Astrocyte (in vitro differentiated cells and primary cell): ENCODE measurements at regions not wholly inside any gene's neighbourhood (a gene's known extent, or its start where the extent isn't known, plus 50 kb on each side); places are given as distances from the start of the nearest gene placed in this dataset.

Source experiments
- CTCF ChIP-seq: IDR thresholded peaks from 2 replicates; pipeline ENCODE4 v1.5.1; 2011; ENCODE audit warnings: low read depth, mild to moderate bottlenecking, inconsistent platforms, low read length, moderate library complexity; ENCODE audit not compliant: insufficient read depth
- EZH2 ChIP-seq: IDR thresholded peaks from 2 replicates; pipeline ENCODE4 v1.6.1; 2012; ENCODE audit warnings: mild to moderate bottlenecking, low read length, inconsistent platforms; ENCODE audit not compliant: insufficient read depth

GRCh38 chr22:47435826-47436225 is 673.4 kb downstream of the TBC1D22A start:
- no peak for TF ChIP-seq CTCF
- TF ChIP-seq EZH2 = no peak
